GM18868 (cell line): ENCODE measurements at regions not wholly inside any gene's neighbourhood (a gene's known extent, or its start where the extent isn't known, plus 50 kb on each side); places are given as distances from the start of the nearest gene placed in this dataset.
"Not testable (repeated sequence)": the region's sequence is repeated elsewhere in the genome, so short reads cannot be mapped to it uniquely, and the experiment has no call there.

Source experiments
- ATAC-seq: cut with Tn5 transposase; IDR thresholded peaks from one replicate; pipeline ENCODE4 v1.9.1; 2021; ENCODE audit warnings: mild to moderate bottlenecking, moderate library complexity; ENCODE audit not compliant: unreplicated experiment

DNA sequence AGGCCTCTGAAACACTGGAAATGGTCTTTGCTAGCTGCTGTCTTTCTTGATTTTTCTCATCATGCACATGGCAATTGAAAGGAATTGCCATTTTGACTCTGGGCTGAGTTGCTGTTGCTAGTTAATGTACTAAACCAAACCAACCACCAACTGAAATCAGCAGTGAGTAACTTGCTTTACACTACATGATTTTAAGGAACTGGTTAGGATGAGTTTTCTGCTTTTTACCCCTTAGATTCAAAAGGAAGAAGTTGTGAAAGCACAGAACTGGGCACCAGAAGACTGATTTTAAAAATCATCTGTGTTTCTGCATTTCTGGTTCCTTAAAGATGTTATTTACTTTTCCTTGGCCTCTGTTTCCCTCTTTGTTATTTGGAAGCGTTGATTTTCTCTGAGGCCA lies 361.9 kb downstream of the HLX start:
- no peak for ATAC-seq

DNA sequence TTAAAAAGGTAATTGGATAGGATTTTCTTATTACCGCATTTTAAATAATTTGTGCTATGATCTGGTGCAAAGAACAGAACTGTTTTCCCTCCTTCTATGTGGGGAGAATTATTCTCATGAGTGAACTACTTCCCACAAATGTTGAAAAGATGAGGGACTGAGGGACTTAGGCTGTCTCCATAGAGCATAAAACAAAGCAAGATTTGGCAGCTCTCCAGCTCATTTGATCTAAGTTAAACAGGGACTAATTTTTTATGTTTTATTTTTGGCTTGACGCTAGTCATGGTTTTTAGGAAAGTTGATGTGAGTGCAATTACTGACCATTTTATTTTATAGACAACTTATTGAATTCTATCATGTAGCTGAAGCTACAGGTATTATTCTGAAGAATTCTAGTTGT lies 362.3 kb downstream of the HLX start:
- no peak for ATAC-seq

DNA sequence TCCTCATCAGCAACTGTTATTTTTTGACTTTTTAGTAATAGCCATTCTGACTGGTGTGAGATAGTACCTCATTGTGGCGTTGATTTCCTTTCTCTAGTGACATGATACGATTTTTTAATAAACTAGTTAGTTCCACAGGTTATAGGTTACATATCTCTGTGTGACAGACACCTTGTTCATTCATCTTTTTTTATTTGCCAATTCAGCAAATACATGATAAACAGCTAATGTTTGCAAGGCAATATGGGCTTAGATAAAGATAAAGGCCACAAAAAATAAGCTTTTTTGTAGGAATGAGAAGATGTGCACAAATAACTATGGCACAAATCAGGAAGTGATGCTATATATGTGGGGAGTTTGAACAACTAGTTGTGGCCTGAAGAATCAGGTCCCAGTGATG lies 366.8 kb downstream of the HLX start:
- no peak for ATAC-seq

DNA sequence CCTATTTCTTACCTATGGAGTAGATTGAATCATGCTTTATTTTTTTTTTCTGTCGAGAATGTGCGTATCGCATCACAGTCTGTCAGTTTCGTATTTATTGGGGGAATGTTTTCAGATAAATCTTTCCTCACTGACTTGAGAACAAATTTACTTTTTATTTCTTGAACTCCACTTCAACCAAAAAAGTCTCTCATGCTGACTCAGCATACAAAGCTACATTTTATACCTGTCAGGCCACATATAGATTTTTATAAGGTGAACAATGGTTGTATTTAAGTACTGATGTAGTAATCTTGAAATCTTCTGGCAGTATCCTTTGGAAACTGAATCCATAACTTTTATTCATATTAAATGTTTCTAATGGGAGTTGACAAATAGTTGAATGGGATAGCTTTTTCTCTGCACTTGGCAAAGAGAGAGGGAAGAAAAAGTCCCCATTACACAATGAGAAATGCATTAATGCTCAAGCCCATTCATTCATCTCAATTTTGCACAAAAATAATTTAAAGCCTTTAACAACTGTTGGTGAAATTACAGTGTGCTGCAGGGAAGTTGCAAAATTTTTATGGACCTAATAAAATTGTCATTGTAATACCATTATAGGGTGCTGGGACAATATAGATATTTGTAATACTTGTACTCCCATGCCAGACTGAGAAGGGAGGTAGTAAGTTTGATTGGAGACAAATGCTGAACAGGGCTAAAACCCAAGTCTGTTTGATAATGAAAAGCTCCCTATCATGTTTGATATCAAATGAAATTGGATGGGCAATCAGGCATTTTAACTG lies 367.6 kb downstream of the HLX start:
- no peak for ATAC-seq

DNA sequence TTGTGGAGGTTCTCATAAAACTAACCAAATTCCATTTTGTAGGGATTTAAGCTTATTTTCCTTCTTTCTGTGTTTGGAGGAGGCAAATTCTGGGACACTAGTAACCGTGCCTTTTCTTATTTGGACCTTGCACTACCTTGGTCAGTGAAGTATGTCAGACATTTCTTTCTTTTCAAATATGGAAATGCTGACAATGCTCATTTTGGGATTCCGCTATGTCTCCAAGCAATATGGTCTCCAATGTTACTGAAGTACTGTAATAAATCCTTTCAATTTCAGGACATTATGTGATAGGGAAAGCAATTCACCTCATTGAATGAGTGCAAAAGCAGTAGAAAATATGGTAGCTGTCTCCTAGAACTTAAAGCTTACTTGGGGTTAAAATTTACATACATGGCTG lies 372.3 kb downstream of the HLX start:
- no peak for ATAC-seq

DNA sequence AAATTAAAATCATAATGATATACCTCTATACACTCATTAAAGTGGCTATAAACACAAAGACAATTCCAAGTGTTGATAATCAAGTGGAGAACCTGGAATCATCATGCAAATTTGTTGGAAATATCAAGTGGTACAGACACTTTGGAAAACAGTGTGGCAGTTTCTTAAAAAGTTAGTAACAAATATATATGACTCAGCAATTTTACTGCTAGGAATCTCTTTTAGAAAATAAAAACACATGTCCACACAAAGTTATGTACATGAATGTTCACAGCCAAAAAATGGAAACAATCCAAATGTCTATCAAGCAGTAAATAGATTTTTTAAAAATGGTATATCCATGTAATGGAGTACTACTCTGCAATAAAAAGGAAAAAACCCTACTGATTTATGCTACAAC lies 375.6 kb downstream of the HLX start:
- ATAC-seq, result no peak

DNA sequence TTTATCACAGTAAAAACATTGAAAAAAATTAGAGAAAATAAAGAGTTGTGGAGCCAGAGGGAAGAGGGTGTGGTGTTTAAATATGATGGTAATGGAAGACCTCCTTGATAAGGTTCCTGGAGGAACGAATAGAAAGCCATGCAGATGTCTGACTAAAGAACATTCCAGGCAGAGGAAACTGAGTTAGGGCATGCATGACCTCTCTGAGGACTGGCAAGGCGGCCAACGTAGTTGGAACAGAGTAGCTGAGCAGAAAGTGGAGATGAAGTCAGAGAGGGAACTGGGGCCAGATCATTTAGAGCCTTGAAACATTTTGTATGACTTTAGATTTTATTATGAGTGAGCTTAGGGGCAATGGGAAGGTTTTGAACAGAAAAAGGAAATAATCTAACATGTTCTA lies 377.5 kb downstream of the HLX start:
- ATAC-seq, result no peak

DNA sequence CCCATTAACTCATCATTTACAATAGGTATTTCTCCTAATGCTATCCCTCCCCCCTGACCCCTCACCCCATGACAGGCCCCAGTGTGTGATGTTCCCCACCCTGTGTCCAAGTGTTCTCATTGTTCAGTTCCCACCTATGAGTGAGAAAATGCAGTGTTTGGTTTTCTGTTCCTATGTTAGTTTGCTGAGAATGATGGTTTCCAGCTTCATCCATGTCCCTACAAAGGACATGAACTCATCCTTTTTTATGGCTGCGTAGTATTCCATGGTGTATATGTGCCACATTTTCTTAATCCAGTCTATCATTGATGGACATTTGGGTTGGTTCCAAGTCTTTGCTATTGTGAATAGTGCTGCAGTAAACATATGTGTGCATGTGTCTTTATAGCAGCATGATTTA lies 378.3 kb downstream of the HLX start:
- not testable (repeated sequence) for ATAC-seq

DNA sequence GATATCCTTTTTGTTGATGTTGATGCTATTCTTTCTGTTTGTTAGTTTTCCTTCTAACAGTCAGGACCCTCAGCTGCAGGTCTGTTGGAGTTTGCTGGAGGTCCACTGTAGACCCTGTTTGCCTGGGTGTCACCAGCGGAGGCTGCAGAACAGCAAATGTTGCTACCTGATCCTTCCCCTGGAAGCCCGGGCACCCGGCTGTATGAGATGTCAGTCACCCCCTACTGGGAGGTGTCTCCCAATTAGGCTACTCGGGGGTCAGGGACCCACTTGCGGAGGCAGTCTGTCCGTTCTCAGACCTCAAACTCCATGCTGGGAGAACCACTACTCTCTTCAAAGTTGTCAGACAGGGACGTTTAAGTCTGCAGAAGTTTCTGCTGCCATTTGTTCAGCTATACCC lies 383.4 kb downstream of the HLX start:
- ATAC-seq, result not testable (repeated sequence)

DNA sequence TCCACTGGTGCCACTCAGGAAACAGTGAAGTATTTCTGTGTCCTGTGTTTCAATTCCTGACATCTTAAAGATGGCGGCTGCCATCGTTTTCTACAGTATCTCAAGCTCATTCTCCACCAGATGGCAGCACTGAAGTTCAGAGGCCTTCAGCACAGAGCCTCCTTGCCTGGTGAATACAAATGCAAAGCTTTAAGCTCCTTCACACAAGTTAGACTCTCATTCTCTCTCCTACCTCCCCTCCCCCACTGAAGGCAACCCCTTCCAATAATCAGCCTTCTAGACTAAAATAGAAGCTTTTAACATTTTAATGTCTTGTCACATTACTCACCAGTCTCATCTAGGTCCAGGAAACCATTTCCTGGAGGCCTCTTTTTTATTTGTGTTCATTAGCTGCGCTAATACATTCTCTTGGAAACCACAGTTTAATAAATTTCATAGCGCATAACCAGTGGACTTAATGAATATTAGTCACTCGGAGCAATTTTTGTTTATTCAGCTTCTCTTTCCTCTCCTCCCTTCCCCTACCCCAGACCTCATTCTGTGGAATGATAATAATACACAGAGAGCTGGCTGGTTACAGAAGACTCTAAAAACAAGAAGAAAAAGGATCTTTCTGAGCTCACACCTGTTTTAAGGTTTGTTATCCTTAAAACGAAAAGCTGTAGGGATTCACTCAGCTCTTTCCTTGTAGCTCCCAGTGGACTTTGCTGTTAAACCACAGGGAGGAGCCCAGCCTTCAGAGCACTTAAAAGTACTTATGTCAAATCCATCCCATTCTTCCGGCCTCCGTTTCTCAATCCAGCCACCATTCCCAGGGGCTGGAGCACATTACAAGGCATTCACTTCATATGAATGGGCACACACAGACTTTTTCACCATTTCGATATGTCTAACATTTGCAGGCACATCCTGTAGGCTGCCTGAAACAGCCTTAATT lies 384.9 kb downstream of the HLX start:
- peak; percentile 100 for ATAC-seq

DNA sequence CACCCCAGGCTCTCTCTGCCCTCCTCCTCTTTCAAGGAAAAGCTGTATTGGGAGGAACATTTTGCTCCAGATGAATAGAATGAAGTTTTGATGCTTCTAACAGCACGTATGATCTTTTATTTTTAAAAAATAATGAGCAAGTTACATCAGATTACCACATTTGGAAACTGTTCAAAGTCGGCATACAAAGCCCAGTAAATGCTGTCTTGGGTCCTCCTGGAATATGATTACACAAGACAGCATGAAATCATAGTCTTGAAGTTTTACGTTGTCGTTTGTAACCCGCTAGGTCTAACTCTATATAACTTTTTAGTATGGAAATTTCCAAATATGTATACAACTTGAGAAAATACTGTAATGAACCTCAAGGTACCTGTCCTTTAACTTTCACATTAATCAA lies 385.6 kb downstream of the HLX start:
- ATAC-seq, result no peak

DNA sequence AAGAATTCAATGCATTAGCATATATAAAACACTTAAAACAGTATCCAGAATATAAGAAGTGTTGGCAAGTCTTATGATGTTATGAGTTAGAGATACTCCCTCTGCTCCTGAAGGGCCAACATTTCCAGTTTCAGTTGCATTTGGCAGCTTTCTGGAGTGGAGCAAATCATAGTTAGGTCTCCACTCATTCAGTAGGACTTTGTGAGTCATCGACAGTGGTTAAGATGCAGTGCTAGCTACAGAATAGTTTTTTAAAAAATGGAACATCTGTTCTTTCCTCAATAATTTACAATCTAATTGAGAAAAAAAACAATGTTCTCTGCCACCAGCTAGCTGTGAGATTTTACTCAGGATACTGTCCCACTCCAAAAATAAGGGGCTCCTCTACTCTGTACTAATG lies 389.1 kb downstream of the HLX start:
- ATAC-seq, result no peak

DNA sequence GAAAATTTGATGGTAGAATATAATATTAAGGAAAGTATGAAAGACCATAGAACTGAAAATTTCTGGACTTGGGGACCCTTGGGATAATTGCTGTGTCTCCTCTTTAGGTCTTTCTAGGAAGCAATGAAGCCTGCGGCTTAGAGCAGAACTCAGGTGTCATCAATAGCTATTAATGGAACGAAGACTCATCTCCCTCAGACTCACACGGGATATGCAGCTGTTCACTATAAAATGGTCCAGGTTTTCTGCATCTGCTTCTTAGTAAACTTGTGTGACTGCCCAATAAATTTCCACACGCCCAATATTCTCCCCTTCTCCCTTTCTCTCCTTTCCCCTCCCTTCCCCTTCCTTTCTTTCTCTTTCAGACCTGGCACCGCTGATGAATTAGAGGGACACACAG lies 392.5 kb downstream of the HLX start:
- no peak for ATAC-seq

DNA sequence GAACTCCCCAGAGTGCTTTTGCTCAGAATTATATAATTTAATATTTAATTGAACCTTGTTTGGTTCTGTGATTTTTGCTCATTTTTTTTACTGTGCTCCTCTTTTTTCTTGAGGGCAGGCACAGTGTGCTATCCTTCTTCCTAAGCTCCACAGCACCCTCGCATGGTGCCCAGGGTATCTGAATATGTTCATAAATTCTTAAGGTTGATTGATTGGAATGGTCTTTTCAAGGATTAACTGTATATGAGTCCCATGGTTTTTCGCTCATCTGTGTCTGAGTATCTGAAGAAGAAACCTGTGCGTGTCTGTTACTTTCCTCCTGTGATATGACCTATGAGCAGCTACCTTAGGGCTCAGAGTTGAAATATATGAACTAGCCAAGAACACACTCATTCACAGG lies 393.7 kb downstream of the HLX start:
- no peak for ATAC-seq

DNA sequence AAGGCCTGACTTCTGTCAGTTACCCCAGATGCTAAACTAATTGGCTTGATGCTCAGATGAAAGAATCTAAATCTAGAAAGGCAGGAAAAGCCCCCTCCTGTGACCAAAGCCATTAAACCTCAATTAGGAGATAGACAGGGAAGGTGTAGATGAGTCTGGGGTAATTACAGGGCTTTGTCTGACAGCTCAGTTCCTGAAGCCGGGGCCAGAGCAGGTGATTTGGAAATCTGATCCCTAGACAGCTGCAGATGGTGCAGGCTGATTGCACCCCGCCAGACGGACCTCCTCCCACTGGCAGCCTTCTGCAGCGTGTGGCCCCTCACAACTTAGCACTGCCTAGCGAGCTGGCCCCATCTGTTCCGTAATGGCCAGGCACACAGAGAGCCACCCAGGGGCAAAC lies 395.1 kb downstream of the HLX start:
- no peak for ATAC-seq

DNA sequence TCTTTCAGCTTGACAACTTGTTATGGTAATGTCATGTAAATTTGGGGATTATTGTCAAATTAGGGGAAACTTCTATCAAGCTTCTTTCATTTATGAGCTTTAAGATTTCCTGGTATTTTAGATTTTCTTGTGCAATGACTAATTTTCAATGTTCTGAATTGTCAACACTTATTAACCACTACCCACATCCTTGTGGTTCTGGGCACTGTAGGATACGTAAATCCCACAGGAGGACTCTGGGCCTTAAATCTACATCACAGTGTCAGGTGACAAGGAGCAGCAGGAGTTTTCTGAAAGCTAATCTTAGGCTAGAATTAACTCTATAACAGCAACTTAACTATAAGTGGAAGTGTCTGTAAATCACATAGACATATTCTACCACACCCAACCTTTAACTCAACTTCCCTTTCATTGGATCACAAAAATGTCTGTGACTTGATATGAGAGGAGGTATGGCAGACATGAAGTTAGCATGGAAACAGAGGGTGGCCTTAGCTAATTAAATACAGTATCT lies 397.7 kb downstream of the HLX start:
- ATAC-seq, result no peak

DNA sequence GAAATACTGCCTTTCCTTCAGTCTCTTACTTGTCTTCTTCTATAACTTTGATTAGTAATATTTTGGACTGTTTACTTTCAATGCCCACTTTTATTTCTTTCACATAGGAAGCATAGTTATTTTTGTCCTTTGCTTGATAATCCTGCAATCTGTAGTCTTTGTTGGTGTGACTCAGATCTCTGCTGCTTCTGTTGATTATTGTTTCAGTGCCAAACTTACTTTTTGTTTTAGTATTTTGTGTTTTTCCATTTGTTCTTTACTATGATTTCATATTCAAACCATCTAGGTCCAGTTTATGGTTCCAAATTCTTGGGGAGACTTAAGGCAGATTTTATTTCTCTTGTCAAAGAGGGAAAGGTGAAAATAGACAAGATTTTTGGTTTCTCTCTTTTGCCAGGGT lies 399.9 kb downstream of the HLX start:
- ATAC-seq, result no peak

DNA sequence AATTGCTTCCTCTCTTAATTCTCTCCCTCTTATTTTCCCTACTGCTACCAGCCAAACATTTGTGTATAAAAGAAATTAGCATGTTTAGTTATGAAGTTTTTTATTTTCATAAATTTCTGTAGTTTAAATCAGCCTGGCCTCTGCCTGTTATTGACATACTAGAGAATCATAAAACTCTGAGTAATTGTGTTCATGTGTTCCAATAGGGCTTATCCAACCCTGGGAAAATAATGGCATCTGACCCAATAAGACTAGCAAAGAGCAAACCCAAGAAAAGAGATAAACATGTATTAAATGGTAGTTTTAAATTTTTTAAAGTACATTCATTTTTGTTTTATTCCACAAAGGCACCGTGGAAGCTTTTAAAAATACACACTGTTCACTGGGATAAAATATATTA lies 404.3 kb downstream of the HLX start:
- ATAC-seq, result no peak

DNA sequence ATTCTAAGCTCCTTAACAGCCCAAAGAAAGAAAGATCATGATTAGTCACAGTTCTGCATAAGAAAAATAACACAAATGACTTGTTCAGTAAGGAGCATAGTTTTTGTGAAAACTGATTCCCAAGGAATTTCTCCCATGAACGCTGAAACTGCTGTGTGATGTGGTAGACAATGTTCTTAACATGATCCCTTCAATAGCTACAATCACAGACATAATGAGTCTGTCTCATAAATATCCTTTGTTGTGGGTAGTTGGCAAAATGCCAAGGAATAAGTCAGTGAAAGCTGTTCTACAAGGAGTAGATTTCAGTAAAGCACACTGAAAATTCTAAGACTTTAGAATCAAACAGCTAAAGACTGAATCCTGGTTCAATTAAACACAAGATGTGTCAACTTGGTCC lies 404.8 kb downstream of the HLX start:
- ATAC-seq, result no peak

DNA sequence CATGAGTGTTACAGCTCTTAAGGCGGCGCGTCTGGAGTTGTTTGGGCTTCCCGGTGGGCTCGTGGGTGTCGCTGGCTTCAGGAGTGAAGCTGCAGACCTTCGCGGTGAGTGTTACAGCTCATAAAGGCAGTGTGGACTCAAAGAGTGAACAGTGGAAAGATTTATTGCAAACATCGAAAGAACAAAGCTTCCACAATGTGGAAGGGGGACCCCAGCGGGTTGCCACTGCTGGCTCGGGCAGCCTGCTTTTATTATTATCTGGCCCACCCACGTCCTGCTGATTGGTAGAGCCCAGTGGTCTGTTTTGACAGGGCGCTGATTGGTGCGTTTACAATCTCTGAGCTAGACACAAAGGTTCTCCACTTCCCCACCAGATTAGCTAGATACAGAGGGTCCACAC lies 405.7 kb downstream of the HLX start:
- not testable (repeated sequence) for ATAC-seq

DNA sequence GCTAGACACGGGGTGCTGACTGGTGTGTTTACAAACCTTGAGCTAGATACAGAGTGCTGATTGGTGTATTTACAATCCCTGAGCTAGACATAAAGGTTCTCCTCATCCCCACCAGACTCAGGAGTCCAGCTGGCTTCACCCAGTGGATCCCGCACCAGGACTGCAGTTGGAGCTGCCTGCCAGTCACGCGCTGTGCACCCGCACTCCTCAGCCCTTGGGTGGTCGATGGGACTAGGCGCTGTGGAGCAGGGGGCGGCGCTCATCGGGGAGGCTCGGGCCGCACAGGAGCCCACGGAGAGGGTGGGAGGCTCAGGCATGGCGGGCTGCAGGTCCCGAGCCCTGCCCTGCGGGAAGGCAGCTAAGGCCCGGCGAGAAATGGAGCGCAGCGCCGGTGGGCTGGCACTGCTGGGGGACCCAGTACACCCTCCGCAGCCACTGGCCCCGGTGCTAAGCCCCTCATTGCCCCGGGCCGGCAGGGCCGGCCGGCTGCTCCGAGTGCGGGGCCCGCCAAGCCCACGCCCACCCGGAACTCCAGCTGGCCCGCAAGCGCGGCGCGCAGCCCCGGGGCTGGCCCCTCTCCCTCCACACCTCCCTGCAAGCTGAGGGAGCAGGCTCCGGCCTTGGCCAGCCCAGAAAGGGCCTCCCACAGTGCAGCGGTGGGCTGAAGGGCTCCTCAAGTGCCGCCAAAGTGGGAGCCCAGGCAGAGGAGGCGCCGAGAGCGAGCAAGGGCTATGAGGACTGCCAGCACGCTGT lies 406.4 kb downstream of the HLX start:
- not testable (repeated sequence) for ATAC-seq
